ENCODE measurements at regions not wholly inside any gene's neighbourhood (a gene's known extent, or its start where the extent isn't known, plus 50 kb on each side); places are given as distances from the start of the nearest gene placed in this dataset.
"Not testable (repeated sequence)": the region's sequence is repeated elsewhere in the genome, so short reads cannot be mapped to it uniquely, and the experiment has no call there.

GRCh38 chr10:52551046-52551445 is 221.5 kb downstream of the MBL2 start:
- DNase-seq, result no peak

- no peak for DNase-seq
Observed at GRCh38 chr10:52558090-52558489, 214.5 kb downstream of the MBL2 start.

- DNase-seq, result no peak
Observed at GRCh38 chr10:52561322-52561721, 211.3 kb downstream of the MBL2 start.

GRCh38 chr10:52563360-52563759 is 209.2 kb downstream of the MBL2 start:
- DNase-seq, result no peak

GRCh38 chr10:52566471-52567246 is 205.9 kb downstream of the MBL2 start:
- peak; percentile 3 for DNase-seq

- no peak for DNase-seq
Observed at GRCh38 chr10:52567247-52567580, 205.4 kb downstream of the MBL2 start.

- DNase-seq, result no peak
Observed at GRCh38 chr10:52568309-52568708, 204.3 kb downstream of the MBL2 start.

GRCh38 chr10:52570490-52570889 is 202.1 kb downstream of the MBL2 start:
- no peak for DNase-seq

- DNase-seq, result no peak
Observed at GRCh38 chr10:52571018-52571417, 201.6 kb downstream of the MBL2 start.

- no peak for DNase-seq
Observed at GRCh38 chr10:52571516-52572182, 200.9 kb downstream of the MBL2 start.

GRCh38 chr10:52573347-52573746 is 199.2 kb downstream of the MBL2 start:
- no peak for DNase-seq

- no peak for DNase-seq
Observed at GRCh38 chr10:52574697-52575096, 197.9 kb downstream of the MBL2 start.

GRCh38 chr10:52577047-52577446 is 195.5 kb downstream of the MBL2 start:
- no peak for DNase-seq

- no peak for DNase-seq
Observed at GRCh38 chr10:52578871-52579405, 193.6 kb downstream of the MBL2 start.

- DNase-seq, result not testable (repeated sequence)
Observed at GRCh38 chr10:52581636-52582035, 190.9 kb downstream of the MBL2 start.

- DNase-seq, result no peak
Observed at GRCh38 chr10:52583336-52583735, 189.2 kb downstream of the MBL2 start.

- no peak for DNase-seq
Observed at GRCh38 chr10:52586710-52587109, 185.9 kb downstream of the MBL2 start.

- no peak for DNase-seq
Observed at GRCh38 chr10:52597189-52597863, 175.3 kb downstream of the MBL2 start.

- no peak for DNase-seq
Observed at GRCh38 chr10:52598936-52599335, 173.6 kb downstream of the MBL2 start.

GRCh38 chr10:52599551-52600200 is 172.9 kb downstream of the MBL2 start:
- DNase-seq, result no peak

- DNase-seq, result not testable (repeated sequence)
Observed at GRCh38 chr10:52604131-52604530, 168.5 kb downstream of the MBL2 start.

GRCh38 chr10:52609071-52609470 is 163.5 kb downstream of the MBL2 start:
- no peak for DNase-seq

GRCh38 chr10:52609626-52610240 is 162.9 kb downstream of the MBL2 start:
- no peak for DNase-seq
